ENCODE measurements at regions not wholly inside any gene's neighbourhood (a gene's known extent, or its start where the extent isn't known, plus 50 kb on each side); places are given as distances from the start of the nearest gene placed in this dataset.

DNA sequence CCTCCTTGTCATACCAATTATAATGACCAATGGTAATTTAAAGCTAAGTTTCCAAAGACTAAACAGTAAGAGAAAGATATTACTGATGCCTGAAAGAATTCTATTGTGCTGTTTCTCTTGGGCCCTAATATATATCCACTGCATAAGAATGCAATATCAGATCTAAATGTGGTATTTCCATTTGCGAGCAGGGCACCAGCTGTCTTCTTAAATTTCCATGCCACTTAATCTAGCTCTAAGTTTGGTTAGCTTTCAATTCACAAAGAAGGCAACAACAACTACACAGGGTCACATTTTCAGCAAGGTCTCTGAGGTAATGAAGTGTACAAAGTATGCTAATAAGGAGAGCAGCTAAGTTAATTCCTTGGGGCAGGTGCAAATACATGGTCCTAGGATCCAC, 315.7 kb downstream of the GPR37 start:
- Mint-ChIP-seq H3K27ac (no peak overlapping the region), H3K36me3 (ENCODE audit: low read depth) (no peaks in the 10 kb centered on the region), H3K4me3 (no peak overlapping the region), H3K27me3 (no peaks in the 10 kb centered on the region), H3K4me1 (no peaks in the 10 kb centered on the region), H3K9me3 (no peaks in the 10 kb centered on the region)
- ATAC-seq (replicated peaks): no peak

DNA sequence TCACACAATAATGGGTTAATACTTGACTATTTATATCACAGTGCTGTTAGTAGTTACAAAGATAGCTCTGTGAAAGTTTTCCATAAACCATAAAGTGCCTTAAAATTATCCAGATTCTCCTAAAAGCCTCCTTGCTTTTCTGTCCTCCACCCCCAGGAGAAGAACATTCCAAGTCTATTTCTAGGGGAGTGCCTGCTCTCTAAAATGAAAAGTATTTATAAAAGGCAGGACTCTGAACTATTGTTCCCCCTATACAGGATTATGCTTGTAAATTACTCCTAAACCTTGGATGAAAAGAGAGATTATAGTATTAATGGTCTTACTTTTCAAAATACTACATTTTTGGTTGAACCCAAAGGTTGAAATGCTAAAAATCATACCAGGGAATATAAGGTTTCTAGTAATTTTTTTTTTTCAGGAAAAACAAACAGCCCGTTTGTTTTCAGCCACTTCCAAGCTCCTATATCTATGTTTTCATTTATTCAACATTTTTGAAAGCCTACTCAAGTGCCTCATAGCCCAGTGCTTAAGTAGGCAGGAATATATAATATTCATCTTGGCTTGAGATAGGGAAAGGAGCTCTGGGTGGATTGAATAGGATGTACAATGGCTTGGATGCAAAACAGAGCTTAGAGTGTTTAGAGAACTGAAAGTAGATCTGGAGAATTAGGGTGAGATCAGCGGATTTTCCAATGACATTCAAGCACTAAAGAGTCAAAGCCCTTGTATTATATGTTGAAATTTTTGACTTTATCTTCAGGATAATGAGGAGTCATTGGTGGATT, 320.7 kb downstream of the GPR37 start:
- no peaks in the 10 kb centered on the region for H3K4me1 Mint-ChIP-seq

GRCh38 chr7:124443762-124444161, 321.8 kb downstream of the GPR37 start:
- Mint-ChIP-seq H3K27me3 (no peaks in the 10 kb centered on the region), H3K9me3 (peaks cover 6% of the 10 kb centered on the region), H3K4me1 (no peaks in the 10 kb centered on the region), H3K4me3 (no peak overlapping the region), H3K27ac (no peak overlapping the region), H3K36me3 (ENCODE audit: low read depth) (no peaks in the 10 kb centered on the region)
- ATAC-seq (replicated peaks): no peak

More for the DNA sequence above, 320.7 kb downstream of the GPR37 start:
- no peak overlapping the region for H3K4me3 Mint-ChIP-seq
- peaks cover 6% of the 10 kb centered on the region for H3K9me3 Mint-ChIP-seq
- no peak for ATAC-seq (replicated peaks)
- no peaks in the 10 kb centered on the region for H3K36me3 Mint-ChIP-seq (ENCODE audit: low read depth)
- no peaks in the 10 kb centered on the region for H3K27me3 Mint-ChIP-seq
- H3K27ac Mint-ChIP-seq: no peak overlapping the region

DNA sequence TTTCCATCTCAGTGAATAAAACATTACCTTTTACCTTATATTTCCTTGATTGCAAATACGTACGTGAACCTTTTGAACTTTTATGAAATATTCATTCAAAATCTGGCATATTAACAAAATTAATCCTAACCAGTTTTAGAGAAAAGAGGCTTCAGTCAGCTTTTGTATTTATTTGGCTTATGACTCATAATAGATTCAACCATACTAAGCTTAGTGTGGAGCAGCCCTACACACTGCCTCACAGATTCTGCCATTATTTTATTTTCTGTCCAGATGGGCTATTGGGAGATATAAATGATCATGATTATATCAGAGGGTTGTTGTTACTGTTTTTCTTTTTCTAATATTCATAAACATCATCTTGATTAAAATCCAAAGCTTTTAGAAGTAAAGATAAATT, 325.5 kb downstream of the GPR37 start:
- no peak for ATAC-seq (replicated peaks)
- no peaks in the 10 kb centered on the region for H3K27me3 Mint-ChIP-seq
- H3K27ac Mint-ChIP-seq: no peak overlapping the region
- no peak overlapping the region for H3K4me3 Mint-ChIP-seq
- no peaks in the 10 kb centered on the region for H3K36me3 Mint-ChIP-seq (ENCODE audit: low read depth)
- no peaks in the 10 kb centered on the region for H3K4me1 Mint-ChIP-seq
- H3K9me3 Mint-ChIP-seq: peaks cover 11% of the 10 kb centered on the region

DNA sequence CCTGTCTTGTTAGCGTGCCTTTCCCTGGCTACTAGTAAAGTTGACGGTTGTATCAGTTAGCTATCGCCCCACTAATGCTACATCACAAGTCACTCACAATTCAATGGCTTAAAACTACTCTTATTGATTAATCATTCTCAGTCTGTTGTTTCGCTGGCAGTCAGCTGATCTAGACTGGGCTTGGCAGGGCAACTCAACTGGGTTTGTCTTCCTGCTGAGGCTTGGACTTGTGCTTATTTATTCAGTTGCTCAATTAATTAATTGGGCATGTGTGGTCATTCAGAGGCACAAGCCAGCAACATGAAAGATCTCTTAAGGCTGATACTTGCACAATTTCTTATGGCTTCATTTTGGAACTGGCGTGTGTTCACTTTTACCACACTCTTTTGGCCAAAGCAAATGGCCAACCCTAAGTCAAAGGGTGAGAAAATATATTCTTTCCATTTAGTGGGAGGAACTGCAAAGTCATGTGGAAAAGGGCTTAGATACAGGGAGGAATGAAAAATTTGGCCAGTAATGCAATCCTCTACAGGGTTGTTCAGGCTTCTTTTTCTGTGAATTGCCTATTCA, 333.5 kb downstream of the GPR37 start:
- Mint-ChIP-seq H3K4me3 (no peak overlapping the region), H3K27ac (no peak overlapping the region), H3K27me3 (no peaks in the 10 kb centered on the region), H3K4me1 (no peaks in the 10 kb centered on the region), H3K9me3 (peaks cover under 1% of the 10 kb centered on the region), H3K36me3 (ENCODE audit: low read depth) (no peaks in the 10 kb centered on the region)
- no peak for ATAC-seq (replicated peaks)

- H3K9me3 Mint-ChIP-seq: no peaks in the 10 kb centered on the region
- ATAC-seq (replicated peaks): no peak
- H3K36me3 Mint-ChIP-seq (ENCODE audit: low read depth): no peaks in the 10 kb centered on the region
- no peak overlapping the region for H3K27ac Mint-ChIP-seq
- H3K4me3 Mint-ChIP-seq: no peak overlapping the region
- no peaks in the 10 kb centered on the region for H3K27me3 Mint-ChIP-seq
- H3K4me1 Mint-ChIP-seq: no peaks in the 10 kb centered on the region
Observed at GRCh38 chr7:124429923-124430322, 335.7 kb downstream of the GPR37 start.

GRCh38 chr7:124428781-124429180, 336.8 kb downstream of the GPR37 start:
- Mint-ChIP-seq H3K4me3 (no peak overlapping the region), H3K36me3 (ENCODE audit: low read depth) (no peaks in the 10 kb centered on the region), H3K4me1 (no peaks in the 10 kb centered on the region), H3K27ac (no peak overlapping the region), H3K27me3 (no peaks in the 10 kb centered on the region), H3K9me3 (no peaks in the 10 kb centered on the region)
- no peak for ATAC-seq (replicated peaks)

GRCh38 chr7:124426621-124427020, 339.0 kb downstream of the GPR37 start:
- Mint-ChIP-seq H3K27ac (no peak overlapping the region), H3K4me3 (no peak overlapping the region), H3K36me3 (ENCODE audit: low read depth) (no peaks in the 10 kb centered on the region)

GRCh38 chr7:124423863-124424262, 341.7 kb downstream of the GPR37 start:
- Mint-ChIP-seq H3K27me3 (no peaks in the 10 kb centered on the region), H3K36me3 (ENCODE audit: low read depth) (no peaks in the 10 kb centered on the region), H3K4me3 (no peak overlapping the region), H3K27ac (no peak overlapping the region), H3K4me1 (no peaks in the 10 kb centered on the region), H3K9me3 (peaks cover 4% of the 10 kb centered on the region)
- ATAC-seq (replicated peaks): no peak

More at GRCh38 chr7:124426621-124427020, 339.0 kb downstream of the GPR37 start:
- H3K4me1 Mint-ChIP-seq: no peaks in the 10 kb centered on the region
- no peaks in the 10 kb centered on the region for H3K27me3 Mint-ChIP-seq
- ATAC-seq (replicated peaks): no peak
- no peaks in the 10 kb centered on the region for H3K9me3 Mint-ChIP-seq

GRCh38 chr7:124422081-124422480, 343.5 kb downstream of the GPR37 start:
- Mint-ChIP-seq H3K27me3 (no peaks in the 10 kb centered on the region), H3K9me3 (peaks cover 4% of the 10 kb centered on the region), H3K4me1 (no peaks in the 10 kb centered on the region), H3K27ac (no peak overlapping the region), H3K4me3 (no peak overlapping the region), H3K36me3 (ENCODE audit: low read depth) (no peaks in the 10 kb centered on the region)
- ATAC-seq (replicated peaks): no peak

- H3K9me3 Mint-ChIP-seq: peaks cover 4% of the 10 kb centered on the region
Observed at GRCh38 chr7:124420367-124420766, 345.2 kb downstream of the GPR37 start.

DNA sequence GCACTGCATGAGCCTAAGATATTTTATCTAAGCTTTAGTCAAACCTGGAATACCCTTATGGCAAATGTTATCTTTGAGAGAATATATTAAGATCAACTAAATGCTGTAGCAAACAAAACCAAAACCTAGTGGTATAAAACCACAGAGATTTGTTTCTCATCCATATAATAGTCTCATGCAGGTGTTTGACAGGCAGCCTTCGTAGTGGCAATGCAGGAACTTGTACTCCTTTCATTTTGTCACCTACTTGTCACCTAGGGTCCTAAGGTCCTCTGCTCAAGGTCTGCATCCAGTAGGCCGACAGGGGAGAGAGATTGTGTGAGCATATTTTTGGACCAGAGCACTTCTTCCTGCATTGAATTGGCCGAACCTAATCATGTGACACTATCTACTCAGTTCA, 352.6 kb downstream of the GPR37 start:
- H3K4me1 Mint-ChIP-seq: no peaks in the 10 kb centered on the region
- H3K36me3 Mint-ChIP-seq (ENCODE audit: low read depth): no peaks in the 10 kb centered on the region
- no peaks in the 10 kb centered on the region for H3K27me3 Mint-ChIP-seq
- no peaks in the 10 kb centered on the region for H3K9me3 Mint-ChIP-seq
- no peak overlapping the region for H3K27ac Mint-ChIP-seq
- no peak for ATAC-seq (replicated peaks)
- H3K4me3 Mint-ChIP-seq: no peak overlapping the region

More at GRCh38 chr7:124420367-124420766, 345.2 kb downstream of the GPR37 start:
- H3K27me3 Mint-ChIP-seq: no peaks in the 10 kb centered on the region
- no peak overlapping the region for H3K27ac Mint-ChIP-seq
- no peak overlapping the region for H3K4me3 Mint-ChIP-seq
- ATAC-seq (replicated peaks): no peak
- H3K4me1 Mint-ChIP-seq: no peaks in the 10 kb centered on the region
- no peaks in the 10 kb centered on the region for H3K36me3 Mint-ChIP-seq (ENCODE audit: low read depth)

GRCh38 chr7:124412531-124412930, 353.1 kb downstream of the GPR37 start:
- no peaks in the 10 kb centered on the region for H3K9me3 Mint-ChIP-seq
- no peak overlapping the region for H3K27ac Mint-ChIP-seq
- no peaks in the 10 kb centered on the region for H3K36me3 Mint-ChIP-seq (ENCODE audit: low read depth)
- no peak overlapping the region for H3K4me3 Mint-ChIP-seq
- ATAC-seq (replicated peaks): no peak
- H3K4me1 Mint-ChIP-seq: no peaks in the 10 kb centered on the region
- no peaks in the 10 kb centered on the region for H3K27me3 Mint-ChIP-seq

DNA sequence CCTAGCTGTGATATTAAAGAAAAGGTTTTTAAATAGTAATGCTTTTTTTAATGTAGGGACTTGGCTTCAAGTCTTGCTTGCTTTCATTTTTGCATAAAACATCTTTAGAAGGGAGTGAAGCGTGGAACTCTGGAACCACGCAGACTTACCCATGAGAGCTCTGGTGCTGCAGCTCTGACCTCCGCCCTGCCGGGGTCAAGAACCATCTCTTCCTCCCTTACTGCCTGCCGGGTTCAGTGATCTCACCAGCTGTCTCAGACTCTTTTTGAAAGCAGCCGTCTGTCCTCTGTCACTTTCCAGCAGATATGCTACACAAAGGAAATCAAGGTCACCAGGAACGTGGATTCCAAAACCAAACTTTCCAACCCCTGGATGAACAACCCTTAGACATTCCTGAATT, 353.8 kb downstream of the GPR37 start:
- Mint-ChIP-seq H3K27ac (no peak overlapping the region), H3K4me1 (no peaks in the 10 kb centered on the region), H3K4me3 (no peak overlapping the region), H3K9me3 (no peaks in the 10 kb centered on the region), H3K27me3 (no peaks in the 10 kb centered on the region), H3K36me3 (ENCODE audit: low read depth) (no peaks in the 10 kb centered on the region)
- ATAC-seq (replicated peaks): no peak

DNA sequence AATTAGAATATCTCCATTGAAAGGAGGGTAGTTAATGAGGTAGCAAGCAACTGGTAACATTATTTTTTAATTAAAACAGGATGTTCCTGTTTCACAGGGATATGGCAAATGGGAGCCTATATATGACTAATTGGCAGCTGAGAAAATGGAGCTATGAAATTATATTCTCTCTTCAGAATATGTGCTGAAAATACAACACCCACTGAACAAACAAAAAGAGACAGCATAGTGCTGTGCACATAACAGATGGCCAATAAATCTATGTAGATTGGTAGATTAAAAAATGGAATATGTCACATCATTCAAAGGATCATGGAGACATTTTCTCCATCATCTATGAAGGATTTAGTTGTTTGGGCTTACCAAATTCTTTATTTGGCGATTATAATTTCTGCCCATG, 362.0 kb downstream of the GPR37 start:
- no peak for ATAC-seq (replicated peaks)
- Mint-ChIP-seq H3K36me3 (ENCODE audit: low read depth) (no peaks in the 10 kb centered on the region), H3K27me3 (no peaks in the 10 kb centered on the region), H3K9me3 (peaks cover 24% of the 10 kb centered on the region), H3K27ac (no peak overlapping the region), H3K4me3 (no peak overlapping the region), H3K4me1 (no peaks in the 10 kb centered on the region)

All from activated T-helper 17 cell treated with anti-CD3 and anti-CD28 coated beads, Interleukin-2, amount 50 U/mL, for 72 hours (primary cell).